GM12878 (cell line): ENCODE measurements at regions not wholly inside any gene's neighbourhood (a gene's known extent, or its start where the extent isn't known, plus 50 kb on each side); places are given as distances from the start of the nearest gene placed in this dataset.

Experiments used
- ATAC-seq: fragments of 200-7000 bp; cut with Tn5 transposase; 3 replicates; pipeline ENCODE4 v1.9.1; 2020; ENCODE audit warnings: mild to moderate bottlenecking, moderate library complexity
- BruUV-seq: library from RNA; stranded (reverse); fragments of 400-500 nt; replicated peaks from 2 replicates; lab custom pipeline; 2021; lab: Mats Ljungman, UMichigan
- CTCF ChIA-PET: fragments of 300-600 bp; sonication (Branson Sonifier 250); formaldehyde crosslinking; extraction: SDS; loops from one replicate; lab custom pipeline; 2021; ENCODE audit warnings: inconsistent platforms; lab: Yijun Ruan, JAX
- POLR2A ChIA-PET: fragments of 350-600 bp; formaldehyde crosslinking; extraction: SDS; loops from one replicate; lab custom pipeline; 2021; ENCODE audit warnings: inconsistent platforms; lab: Charles Lee
- RAD21 ChIA-PET: fragments of 300-600 bp; sonication (Branson Sonifier 250); formaldehyde crosslinking; loops from one replicate; lab custom pipeline; 2023; ENCODE audit warnings: antibody characterized with exemption; ENCODE audit not compliant: unreplicated experiment; lab: Charles Lee
- SMC1A ChIA-PET: fragments of 300-600 bp; sonication (Branson Sonifier 250); formaldehyde crosslinking; loops from one replicate; lab custom pipeline; 2023; ENCODE audit not compliant: unreplicated experiment, uncharacterized antibody; lab: Charles Lee
- DNase-seq: peaks from one replicate; pipeline ENCODE4 v3.0.0-alpha.2; 2011; ENCODE audit warnings: low read depth, low spot score
- FAIRE-seq: peaks from 3 replicates; lab custom pipeline; 2011; peaks lifted over from hg19 to GRCh38; lab: Jason Lieb, UNC
- H2AFZ ChIP-seq: 2 replicates; pipeline ENCODE4 v1.6.0; 2011; ENCODE audit warnings: low read depth, low read length, control low read depth; ENCODE audit not compliant: control insufficient read depth
- H3K27ac ChIP-seq: 2 replicates; pipeline ENCODE4 v1.5.1; 2011; ENCODE audit warnings: control low read depth; ENCODE audit not compliant: control insufficient read depth, insufficient read depth
- H3K27me3 ChIP-seq, 2 experiments: replicated peaks in 1 of 2; 2 replicates each; pipeline versions ENCODE4 v1.6.0 to v1.6.1; 2011; ENCODE audit warnings: low read length in 1 of 2; ENCODE audit not compliant: control insufficient read depth in 2 of 2, insufficient read depth in 2 of 2
- H3K36me3 ChIP-seq, 2 experiments: 2 replicates each; pipeline ENCODE4 v1.5.1; 2011; ENCODE audit warnings: low read length in 1 of 2; ENCODE audit not compliant: control insufficient read depth in 2 of 2, insufficient read depth in 2 of 2
- H3K4me1 ChIP-seq: 2 replicates; pipeline ENCODE4 v1.6.1; 2011; ENCODE audit warnings: mild to moderate bottlenecking, low read length, moderate library complexity, mixed read lengths; ENCODE audit not compliant: control insufficient read depth, insufficient read depth
- H3K4me2 ChIP-seq: 2 replicates; pipeline ENCODE4 v1.6.0; 2011; ENCODE audit warnings: control low read depth; ENCODE audit not compliant: control insufficient read depth, insufficient read depth
- H3K4me3 ChIP-seq: fragments of 200-600 bp; sonication (generic); 2 replicates; pipeline ENCODE4 v1.5.1; 2016
- H3K79me2 ChIP-seq: 2 replicates; pipeline ENCODE4 v1.6.0; 2011; ENCODE audit warnings: low read length; ENCODE audit not compliant: control insufficient read depth, insufficient read depth
- H3K9ac ChIP-seq: 2 replicates; pipeline ENCODE4 v1.8.0; 2011; ENCODE audit warnings: low read length, control low read depth, mixed read lengths; ENCODE audit not compliant: control insufficient read depth, insufficient read depth
- H3K9me3 ChIP-seq: replicated peaks from 3 replicates; pipeline ENCODE4 v1.5.1; 2011; ENCODE audit warnings: mild to moderate bottlenecking, low read length; ENCODE audit not compliant: control insufficient read depth, insufficient read depth
- H4K20me1 ChIP-seq: 2 replicates; pipeline ENCODE4 v1.6.0; 2011; ENCODE audit not compliant: control insufficient read depth, insufficient read depth
- BRCA1 ChIP-seq: IDR thresholded peaks from 2 replicates; pipeline ENCODE4 v1.6.1; 2011; ENCODE audit warnings: low read depth, low read length, improper control_type of control experiment
- E2F4 ChIP-seq: IDR thresholded peaks from 2 replicates; pipeline ENCODE4 v1.6.1; 2012; ENCODE audit warnings: low read depth, low read length, improper control_type of control experiment
- SUZ12 ChIP-seq: fragments of 200-600 bp; sonication (generic); IDR thresholded peaks from one replicate; pipeline ENCODE4 v1.6.1; 2018; ENCODE audit warnings: antibody characterized with exemption, mild to moderate bottlenecking; ENCODE audit not compliant: unreplicated experiment
- whole genome bisulfite sequencing: methylation state at CpG from one replicate; pipeline ENCODE4 v1.1.6; 2016; ENCODE audit warnings: low lambda C conversion rate; ENCODE audit not compliant: insufficient replicate concordance, insufficient coverage; ENCODE audit errors: missing lambda C conversion rate; 5-methylcytosine and 5-hydroxymethylcytosine counted together
- in situ Hi-C: fragments of 300-500 bp; cut with MboI; formaldehyde crosslinking; loops from 9 replicates; pipeline ENCODE4 v1.14.3; 2018; ENCODE audit warnings: mixed read lengths
- intact Hi-C: fragments of 100-400 bp; cut with micrococcal nuclease; formaldehyde crosslinking; loops from one replicate; pipeline ENCODE4 v1.14.2; 2022; ENCODE audit not compliant: unreplicated experiment

- SMC1A ChIA-PET: interaction anchor here (1.2 to 3.4 kb wide), 4 partner anchors 42 to 148 kb away, joined by 3 to 14 read pairs (median 4); no protein-coding TSS in a partner anchor
- Histone ChIP-seq H4K20me1 (no peaks in the 10 kb centered on the region), H3K9me3 (peaks cover 2% of the 10 kb centered on the region; the same call in 2 of the 3 replicates), H3K27ac (no peak overlapping the region), H3K4me3 (peak overlapping the region; percentile 48; the same call in 1 of the 2 replicates), H3K36me3 (no peaks in the 10 kb centered on the region), H2AFZ (no peak overlapping the region), H3K4me1 (peaks cover 50% of the 10 kb centered on the region), H3K79me2 (no peaks in the 10 kb centered on the region), H3K4me2 (peak overlapping the region; percentile 97), H3K9ac (no peak overlapping the region), H3K27me3 (peaks cover 11 to 15% of the 10 kb centered on the region in 2 experiments)
- 13% methylated on average over 50 of the region's 51 CpGs for WGBS
- RAD21 ChIA-PET: interaction anchor here (1.2 to 1.3 kb wide), 2 partner anchors 673 to 674 kb away, joined by 4 read pairs; no protein-coding TSS in a partner anchor
- no TSS peak for BruUV-seq
- intact Hi-C loops (loop anchor here (5.0 kb wide), 2 partner anchors 240 to 785 kb away; no protein-coding TSS in a partner anchor), in situ Hi-C loops (no loop called here)
- ATAC-seq (no peak), FAIRE-seq (no peak), DNase-seq (no peak)
- POLR2A ChIA-PET: interaction anchor here (1.4 kb wide), 1 partner anchor 130 kb away, joined by 6 read pairs; the partner anchor contains the start of gene TRIM13
- TF ChIP-seq E2F4: no peak
- no peak for TF ChIP-seq BRCA1
- TF ChIP-seq SUZ12: peak; percentile 59
- CTCF ChIA-PET: interaction anchor here (1.0 to 1.3 kb wide), 2 partner anchors 20 to 42 kb away, joined by 3 to 4 read pairs; no protein-coding TSS in a partner anchor
These were observed 111.9 kb downstream of the KCNRG start for GRCh38 chr13:50126993-50127725.
